Stimulated activated CD8-positive, alpha-beta memory T cell treated with anti-CD3 and anti-CD28 coated beads, Interleukin-15, amount 100 ng/mL, for 4 hours (primary cell): ENCODE measurements at regions not wholly inside any gene's neighbourhood (a gene's known extent, or its start where the extent isn't known, plus 50 kb on each side); places are given as distances from the start of the nearest gene placed in this dataset.

Source experiments
- DNase-seq, 2 donors: peaks; one replicate each; pipeline ENCODE4 v3.0.0-alpha.2; 2020; ENCODE audit warnings: low read depth in 2 of 2

DNA sequence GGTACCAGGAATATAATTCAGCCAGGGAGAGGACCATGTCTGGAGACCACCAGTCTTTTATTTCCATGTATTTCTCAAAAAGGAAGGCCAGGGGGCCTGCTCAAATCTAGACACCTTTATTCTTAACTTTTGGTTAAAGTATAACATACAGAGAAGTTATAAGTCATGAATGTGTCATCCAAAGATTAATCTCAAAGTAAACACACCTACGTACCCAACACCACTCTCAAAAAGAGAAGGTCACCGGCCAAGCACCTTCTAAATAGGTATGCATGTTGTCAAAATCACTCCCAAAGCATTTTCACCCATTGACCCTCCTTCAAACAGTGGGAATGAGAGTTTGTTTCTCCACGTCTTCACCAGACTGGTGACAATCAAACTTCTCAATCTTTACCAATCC lies 60.0 kb upstream of the FZD10 start:
- DNase-seq: no peak

DNA sequence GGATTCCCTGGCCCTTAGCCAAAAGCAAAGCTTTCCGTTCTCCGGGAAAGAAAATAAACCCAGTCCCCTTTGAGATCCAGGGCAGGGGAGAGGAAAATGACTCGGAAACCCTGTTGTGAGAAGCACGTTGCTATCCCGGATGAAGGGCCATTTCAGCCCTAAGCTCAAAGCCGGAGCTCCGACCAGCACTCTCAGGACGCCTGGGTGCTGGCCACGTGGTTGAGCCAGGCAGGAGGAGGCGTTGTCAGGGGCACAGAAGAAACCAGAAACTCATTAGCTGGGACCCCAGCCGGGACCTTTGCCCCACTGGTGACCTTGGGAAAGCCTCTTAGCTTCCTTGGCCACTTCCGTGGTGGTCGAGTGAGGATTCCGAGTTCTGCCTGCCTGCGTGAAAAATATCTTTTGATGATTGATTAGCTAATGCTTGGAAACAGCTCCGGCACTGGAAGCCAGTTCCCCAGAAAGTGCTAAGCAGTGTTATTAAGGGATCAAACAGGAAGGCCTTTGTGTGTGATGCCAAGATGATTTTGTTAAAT lies 57.6 kb upstream of the FZD10 start:
- no peak for DNase-seq

DNA sequence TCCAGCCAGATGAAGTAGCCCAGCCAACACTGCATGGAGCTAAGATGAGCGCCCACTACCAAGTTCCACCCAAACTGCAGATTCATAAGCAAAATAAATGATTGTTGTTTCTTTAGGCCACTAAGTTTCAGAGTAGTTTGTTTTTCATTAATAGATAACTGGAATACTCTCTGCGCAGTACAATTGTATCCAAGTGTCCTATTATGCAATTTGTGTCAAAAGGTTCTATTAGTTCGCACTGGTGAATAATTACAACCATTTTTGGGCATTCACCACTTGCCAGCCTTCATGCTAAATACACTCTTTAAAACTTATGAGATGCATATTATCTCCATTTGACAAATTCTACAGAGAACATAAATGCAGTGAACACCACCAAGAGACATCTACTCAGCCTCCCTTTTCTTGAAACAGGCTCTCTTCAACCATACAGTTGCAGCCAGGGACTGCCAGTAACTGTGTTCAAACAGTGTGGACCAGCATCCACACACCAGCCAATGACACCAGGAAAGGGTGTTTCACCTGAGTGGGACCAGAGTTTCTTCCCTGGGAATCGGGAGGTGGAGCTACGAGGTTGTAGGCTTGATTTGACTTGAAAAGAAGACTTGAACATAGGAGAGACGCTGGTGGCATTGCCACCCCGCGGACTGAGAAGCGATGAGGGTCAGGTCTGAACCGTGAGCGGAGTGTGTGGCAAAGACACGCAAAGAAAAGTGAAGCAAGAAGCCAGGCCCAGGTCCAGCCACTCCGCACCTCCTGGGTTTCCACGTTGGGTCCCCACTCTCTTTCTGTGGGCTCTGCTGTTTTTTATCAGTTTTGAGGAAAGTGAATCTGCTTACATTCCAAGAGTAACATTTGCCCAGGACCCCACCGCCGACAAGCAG lies 53.0 kb upstream of the FZD10 start:
- DNase-seq: no peak

DNA sequence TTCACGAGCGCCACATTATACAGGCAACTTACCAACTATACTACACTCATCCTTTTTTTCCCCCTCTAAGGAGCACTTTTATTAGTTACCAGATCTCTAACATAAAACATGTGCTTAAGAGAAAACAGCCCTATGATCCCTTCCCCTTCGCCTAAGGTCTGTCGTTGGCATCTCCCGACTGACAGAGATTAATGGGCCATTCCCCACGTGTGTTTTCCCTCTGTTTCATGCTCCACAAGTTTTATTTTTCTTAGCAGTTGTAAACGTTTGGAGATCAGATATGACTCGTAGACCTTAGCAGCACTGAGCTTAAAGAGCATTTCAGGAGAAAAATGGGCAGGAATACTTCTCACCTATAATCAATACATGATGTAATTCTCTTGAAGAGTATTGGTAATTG lies 51.4 kb upstream of the FZD10 start:
- DNase-seq: no peak

DNA sequence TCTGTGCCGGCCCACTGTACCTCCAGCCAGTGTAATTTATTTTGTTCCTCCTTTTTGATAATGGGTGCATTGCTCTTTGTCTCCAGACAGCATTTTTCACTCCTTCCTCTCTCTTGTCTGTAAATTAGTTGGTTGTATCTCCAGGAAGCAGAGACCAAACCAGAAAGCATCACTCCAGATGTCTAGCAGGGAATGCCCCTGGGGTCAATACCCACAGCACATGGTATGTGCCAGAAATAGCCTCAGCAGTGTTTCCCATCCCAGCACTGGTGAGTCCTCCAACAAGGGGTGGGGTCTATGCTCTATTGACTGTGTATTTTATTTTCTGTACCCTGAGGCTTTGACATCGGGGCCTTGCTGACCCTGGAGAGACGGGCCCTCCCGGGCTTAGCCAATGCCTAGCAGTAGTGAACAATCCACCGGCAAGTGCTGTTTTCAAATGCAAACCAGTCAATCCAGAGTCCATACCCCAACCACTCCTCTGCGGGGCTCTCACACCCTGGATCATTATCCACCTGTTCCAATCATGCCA lies 50.2 kb upstream of the FZD10 start:
- no peak for DNase-seq
